ENCODE measurements at regions not wholly inside any gene's neighbourhood (a gene's known extent, or its start where the extent isn't known, plus 50 kb on each side); places are given as distances from the start of the nearest gene placed in this dataset.

GRCh38 chr13:70203661-70204229 lies 95.5 kb upstream of the KLHL1 start:
- TF ChIP-seq CTCF (IDR thresholded peaks at IDR 0.05; ENCODE audit: insufficient read depth, low read length, poor library complexity, severe bottlenecking), result no peak
- TF ChIP-seq EZH2phosphoT487 (conservative IDR thresholded peaks at IDR 0.05; ENCODE audit: low read length), result no peak
